GM10266 (cell line): ENCODE measurements at regions not wholly inside any gene's neighbourhood (a gene's known extent, or its start where the extent isn't known, plus 50 kb on each side); places are given as distances from the start of the nearest gene placed in this dataset.
"Not testable (repeated sequence)": the region's sequence is repeated elsewhere in the genome, so short reads cannot be mapped to it uniquely, and the experiment has no call there.

Source experiments
- DNase-seq: peaks from one replicate; pipeline ENCODE4 v3.0.0; 2012; ENCODE audit errors: extremely low spot score

DNA sequence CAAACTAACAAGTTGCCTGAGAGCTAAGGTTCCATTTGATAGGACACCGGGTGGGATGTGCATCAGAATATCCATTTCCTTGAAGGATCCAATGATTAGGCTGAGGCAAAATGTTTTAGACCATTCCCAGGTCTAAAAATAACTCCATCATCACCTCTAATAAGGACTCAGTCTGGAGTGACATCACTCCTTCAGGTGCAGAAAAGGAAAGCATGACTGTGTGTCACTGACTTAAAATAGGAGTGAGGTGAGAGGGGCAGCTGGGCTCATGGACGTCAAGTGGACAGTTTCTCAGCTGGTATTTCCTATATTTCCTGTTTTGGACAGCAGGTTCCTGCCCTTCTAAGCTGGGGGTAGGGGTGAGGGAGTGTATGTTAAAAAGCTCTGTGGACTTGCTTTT, 135.9 kb upstream of the PLGLB2 start:
- DNase-seq: not testable (repeated sequence)

- DNase-seq: not testable (repeated sequence)
These were observed 133.0 kb upstream of the PLGLB2 start for GRCh38 chr2:87614829-87615434.

DNA sequence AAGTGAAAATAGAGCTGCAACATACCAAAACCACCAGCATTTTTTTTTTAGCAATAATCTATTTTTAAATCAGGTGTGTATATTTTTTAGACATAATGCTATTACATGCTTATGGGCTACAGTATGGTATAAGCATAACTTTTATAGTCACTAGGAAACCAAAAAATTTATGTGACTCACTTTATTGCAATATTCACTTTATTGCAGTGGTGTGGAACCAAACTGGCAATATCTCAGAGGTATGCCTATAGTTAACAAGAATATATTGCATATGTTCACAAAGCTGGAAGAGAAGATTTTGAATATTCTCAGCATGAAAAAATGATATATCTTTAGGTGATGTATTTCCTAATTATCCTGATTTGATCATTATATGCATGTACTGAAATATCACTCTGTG, 128.8 kb upstream of the PLGLB2 start:
- not testable (repeated sequence) for DNase-seq

GRCh38 chr2:87621139-87621538, 126.7 kb upstream of the PLGLB2 start:
- DNase-seq: not testable (repeated sequence)

DNA sequence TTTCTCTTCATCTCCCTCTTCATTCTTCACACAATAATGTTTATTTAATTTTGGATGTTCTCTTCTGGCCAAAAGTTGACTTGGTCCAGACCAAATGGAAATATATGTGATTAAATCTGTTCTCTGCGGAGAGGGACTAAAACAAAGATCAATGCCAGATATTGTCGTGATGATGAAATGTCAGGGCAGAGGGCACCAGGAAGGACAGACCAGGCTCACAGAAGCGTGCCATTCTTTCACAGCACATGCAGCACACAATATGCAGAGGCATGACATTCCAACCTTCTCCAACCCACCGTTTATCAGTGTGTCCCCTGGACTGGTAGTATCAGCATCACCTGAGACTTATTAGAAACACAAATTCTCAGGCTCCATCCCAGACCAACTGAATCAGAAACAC, 125.2 kb upstream of the PLGLB2 start:
- not testable (repeated sequence) for DNase-seq

GRCh38 chr2:87629491-87630458, 118.1 kb upstream of the PLGLB2 start:
- DNase-seq: not testable (repeated sequence)

DNA sequence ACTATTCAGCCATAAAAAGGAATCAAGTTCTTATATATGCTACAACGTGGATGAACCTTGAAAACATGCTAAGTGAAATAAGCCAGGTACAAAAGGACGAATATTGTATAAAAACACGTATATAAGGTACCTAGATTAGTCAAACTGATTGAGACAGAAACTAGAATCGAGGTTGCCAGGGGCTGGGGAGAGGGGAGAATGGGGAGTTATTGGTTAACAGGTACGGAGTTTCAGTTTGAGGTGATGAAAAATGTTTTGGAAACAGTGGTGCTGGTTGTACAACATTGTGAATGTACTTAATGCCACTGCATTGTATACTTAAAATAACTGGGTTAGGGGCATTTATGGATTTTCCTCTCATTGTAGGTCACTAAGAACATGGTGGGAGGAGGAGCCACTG, 117.0 kb upstream of the PLGLB2 start:
- not testable (repeated sequence) for DNase-seq

- not testable (repeated sequence) for DNase-seq
These were observed 116.5 kb upstream of the PLGLB2 start for GRCh38 chr2:87631402-87631801.

GRCh38 chr2:87633287-87633963, 114.5 kb upstream of the PLGLB2 start:
- not testable (repeated sequence) for DNase-seq

GRCh38 chr2:87634106-87634505, 113.8 kb upstream of the PLGLB2 start:
- not testable (repeated sequence) for DNase-seq

DNA sequence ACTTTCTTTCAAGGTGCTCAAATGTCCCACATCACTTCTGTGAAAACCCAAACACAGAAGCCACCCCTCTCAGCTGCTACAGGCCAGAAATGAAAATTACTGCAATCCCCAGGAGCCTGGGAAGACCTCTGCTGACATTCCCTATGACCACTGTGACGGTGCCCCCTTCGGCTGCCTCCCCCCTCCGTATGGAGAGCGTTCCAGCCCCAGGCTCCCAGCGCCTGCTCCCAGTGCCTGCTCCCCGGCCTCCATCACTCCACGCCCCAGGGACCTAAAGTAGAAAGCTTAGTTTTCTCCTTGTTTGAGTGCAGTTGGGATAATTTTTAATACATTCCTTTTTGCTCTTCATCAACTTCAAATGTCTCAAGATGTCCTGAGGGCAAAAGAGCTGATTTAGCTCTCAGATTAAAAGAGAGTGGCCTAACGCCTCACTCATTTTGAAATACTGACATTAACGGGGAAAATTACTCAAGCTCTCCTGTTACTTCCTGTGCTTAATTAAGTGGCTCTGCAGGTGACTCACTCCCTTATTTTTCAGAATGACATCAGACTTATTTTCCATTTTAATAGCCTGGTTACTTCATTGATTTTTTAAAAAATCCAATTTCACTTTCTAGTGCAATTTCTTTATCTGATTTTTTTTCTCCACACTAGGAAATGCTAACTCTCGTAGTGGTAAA, 112.8 kb upstream of the PLGLB2 start:
- not testable (repeated sequence) for DNase-seq

DNA sequence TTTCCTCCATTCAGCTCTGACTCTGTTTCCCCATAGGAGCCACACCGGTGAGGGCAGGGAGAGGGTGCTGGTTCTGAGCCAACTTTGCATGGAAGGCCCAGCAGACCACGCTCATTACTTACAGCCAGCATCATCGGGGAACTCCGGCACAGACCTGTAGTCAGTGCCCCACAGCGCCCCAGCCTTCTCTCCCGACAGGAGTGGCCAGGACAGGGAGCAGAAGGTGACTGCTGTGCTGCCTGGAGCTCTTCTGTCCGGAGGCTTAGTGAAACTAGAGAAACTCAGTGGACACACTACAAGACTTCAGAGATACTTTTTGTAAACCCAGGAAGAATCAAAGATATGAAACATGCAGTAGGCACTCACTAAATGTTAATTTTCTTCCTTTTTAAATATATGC, 111.6 kb upstream of the PLGLB2 start:
- not testable (repeated sequence) for DNase-seq

DNA sequence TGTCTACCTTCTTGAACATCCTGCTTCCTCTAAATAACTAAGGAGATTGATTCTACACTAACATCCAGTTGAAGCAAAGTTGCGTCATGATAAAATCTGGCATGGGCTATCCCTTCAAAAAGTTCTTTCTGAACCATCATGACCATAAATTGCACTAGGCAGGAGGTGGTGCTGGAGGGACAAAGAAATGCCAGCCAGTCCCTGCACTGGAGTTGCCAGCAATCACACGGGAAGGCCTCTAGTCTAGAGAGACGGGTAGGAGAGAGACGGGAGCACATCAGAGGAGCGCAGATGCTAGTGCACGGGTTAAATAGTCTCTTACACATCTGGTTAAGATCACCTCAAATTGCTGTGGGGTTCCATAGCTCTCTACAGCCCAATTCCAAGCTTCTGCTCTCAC, 111.2 kb upstream of the PLGLB2 start:
- DNase-seq: not testable (repeated sequence)

DNA sequence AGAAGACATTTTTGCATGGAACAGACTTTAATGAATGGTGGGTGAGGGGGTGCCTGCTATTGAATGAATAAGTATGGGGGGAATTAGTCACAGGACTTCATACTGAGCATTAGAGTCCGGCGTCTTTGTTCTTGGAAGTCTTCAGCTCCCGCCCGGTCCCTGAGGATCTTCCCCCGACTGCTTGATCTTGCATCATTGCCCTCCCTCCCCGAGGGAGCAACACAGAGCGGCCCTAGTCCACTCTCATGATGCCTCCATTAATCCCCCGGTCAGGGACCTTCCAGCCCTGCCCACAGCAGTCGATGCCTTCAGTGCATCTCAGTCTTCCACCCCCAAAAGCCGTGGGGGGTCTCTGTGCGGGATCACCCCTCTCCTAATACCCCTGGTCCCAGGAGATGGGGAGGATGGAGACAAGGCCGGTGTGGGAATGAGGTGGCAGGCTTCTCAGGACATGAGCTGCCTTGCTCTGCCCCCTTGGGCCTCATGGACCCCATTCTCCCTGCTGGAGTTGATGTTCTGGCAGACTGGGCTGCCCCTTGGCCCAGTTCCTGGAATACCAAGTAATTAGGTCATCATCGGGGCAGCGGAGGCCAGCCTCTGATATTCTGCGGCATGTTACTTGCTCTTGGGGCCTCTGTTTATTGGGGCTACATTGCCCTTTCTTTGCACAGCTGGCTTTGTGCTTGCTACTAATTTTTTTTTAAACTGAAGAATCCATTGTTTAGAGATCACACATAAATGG, 110.5 kb upstream of the PLGLB2 start:
- DNase-seq: not testable (repeated sequence)

DNA sequence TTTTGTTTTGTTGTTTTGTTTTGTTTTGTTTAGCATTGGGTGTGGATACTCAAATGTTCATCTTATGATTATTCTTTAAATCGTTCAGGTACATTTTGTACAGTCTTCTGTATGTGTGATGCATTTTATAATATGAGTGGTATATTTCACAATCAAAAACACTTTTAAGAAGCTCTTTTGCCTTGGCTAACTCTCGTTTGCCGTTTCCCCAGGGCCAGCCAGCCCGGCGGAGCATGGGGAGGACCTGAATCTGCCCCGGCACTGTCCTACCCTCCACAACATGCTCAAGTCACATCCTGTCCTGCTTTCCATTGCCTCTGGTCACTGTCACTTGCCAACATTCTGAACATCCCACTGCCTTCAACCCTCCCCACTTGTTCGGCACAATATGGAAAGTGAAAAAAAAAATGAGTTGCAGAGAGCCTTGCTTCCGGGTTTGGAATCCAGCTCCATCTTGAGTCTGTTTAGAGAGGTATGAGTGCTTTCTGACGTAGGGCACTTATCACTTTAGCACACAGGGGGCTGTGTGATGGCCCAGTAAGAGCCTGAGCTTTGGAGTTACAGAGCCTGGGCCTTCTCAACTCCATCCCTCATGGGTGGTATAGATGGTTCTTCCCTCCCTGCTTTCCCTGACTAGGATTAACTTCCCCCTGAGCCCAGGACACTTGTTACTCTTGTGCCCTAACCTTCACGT, 109.6 kb upstream of the PLGLB2 start:
- DNase-seq: not testable (repeated sequence)

DNA sequence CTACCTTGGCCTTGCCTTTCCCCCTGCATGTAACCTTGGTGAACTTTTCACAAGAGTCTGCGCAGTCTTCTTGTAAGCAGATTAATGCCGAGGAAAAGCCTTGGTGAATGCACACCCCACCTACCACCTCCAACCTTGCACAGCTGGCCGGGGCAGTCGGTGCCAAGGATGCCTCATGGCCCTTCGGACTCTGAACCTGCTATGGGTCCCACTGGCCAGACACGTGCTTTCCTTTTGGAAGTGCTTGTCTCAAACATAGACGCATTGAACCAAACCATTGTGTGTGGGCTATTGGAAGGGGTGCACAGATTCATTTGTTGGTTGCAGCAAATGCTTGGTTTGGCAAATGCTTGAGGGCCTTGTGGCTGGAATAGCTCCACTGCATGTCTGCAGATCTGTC, 109.0 kb upstream of the PLGLB2 start:
- DNase-seq: not testable (repeated sequence)

GRCh38 chr2:87639801-87640440, 108.0 kb upstream of the PLGLB2 start:
- DNase-seq: not testable (repeated sequence)

- DNase-seq: not testable (repeated sequence)
These were observed 106.8 kb upstream of the PLGLB2 start for GRCh38 chr2:87640961-87641563.

DNA sequence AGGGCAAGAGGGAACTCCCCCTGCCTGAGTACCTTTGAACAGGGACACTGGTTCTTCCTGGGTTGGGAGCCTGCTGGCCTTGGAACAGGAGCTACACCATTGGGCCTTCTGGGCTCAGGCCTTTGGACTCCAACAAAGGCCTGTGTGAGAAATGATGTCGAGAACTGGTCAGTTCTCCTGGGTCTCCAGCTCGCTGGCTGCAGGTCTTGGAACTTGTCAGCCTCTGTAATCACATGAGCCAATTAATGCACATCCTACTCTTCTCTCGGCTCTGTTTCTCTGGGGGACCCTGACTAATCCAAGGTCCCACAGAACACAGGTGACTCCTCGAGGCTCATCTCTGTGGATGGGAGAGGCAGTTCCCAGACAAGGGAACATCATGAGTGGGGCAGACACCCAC, 104.7 kb upstream of the PLGLB2 start:
- not testable (repeated sequence) for DNase-seq
